ENCODE measurements at regions not wholly inside any gene's neighbourhood (a gene's known extent, or its start where the extent isn't known, plus 50 kb on each side); places are given as distances from the start of the nearest gene placed in this dataset.

- DNase-seq: no peak
Observed at GRCh38 chr6:16974704-16975359, 127.0 kb upstream of the STMND1 start.

GRCh38 chr6:16974387-16974673 lies 127.5 kb upstream of the STMND1 start:
- no peak for DNase-seq

DNA sequence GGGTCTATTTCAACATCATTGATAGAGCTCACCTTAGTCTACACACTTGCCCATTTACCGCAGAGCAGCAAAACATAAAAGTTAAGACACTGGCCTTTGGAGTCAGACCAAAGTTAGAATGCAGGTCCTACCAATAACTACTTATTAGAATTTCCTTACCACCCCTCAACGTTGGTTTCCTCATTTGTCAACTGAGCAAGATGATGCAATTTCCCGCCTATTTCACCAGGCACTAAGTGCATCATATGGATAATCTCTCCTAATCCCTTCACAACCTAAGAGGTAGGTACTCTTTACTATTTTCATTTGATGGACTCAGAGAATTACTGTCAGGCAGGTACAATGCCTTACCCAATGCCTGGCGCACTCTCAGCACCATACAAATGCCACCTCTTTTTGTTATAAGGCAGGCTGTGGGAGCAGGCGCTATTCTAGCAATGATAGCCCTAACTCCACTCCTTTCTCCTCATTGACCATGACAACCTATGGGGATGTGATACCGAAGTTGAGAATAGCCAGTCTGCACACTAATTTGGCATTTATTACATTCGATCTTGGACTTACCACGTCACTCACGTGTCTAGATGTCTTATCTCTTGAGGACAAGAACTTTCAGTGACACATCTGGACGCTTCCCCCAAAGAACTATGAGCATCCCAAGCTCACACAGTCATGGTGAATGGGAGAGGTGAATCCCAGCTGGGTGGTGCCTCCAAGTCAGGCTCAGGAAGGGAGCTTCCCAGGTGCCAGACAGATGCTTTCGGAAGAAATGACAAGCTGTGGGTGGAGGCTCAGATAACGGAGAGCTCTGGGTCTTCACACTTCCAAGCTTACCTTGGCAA lies 128.1 kb upstream of the STMND1 start:
- DNase-seq: no peak

DNA sequence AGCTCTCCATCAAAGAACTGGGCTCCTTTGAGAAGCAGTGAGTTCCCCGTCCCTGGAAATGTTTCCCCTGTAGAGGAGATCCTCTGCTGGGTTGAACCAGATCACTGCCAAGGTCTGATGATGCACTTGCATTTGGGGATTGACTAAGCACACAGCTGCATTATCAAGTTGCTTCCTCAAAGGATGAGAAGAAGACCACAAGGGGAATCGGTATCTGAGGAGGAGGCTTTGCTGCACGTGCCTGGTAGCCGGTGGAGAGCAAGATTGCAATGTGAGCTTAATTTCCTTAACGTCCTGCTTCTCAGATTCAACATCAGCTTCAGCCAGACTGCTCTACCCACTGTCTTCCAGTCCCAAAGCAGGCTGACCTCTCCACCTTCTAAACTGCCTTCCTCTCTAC lies 128.8 kb upstream of the STMND1 start:
- DNase-seq: no peak

GRCh38 chr6:16972535-16972934 lies 129.3 kb upstream of the STMND1 start:
- no peak for DNase-seq

GRCh38 chr6:16969699-16970655 lies 131.9 kb upstream of the STMND1 start:
- no peak for DNase-seq

- DNase-seq: no peak
Observed at GRCh38 chr6:16968101-16968500, 133.7 kb upstream of the STMND1 start.

DNA sequence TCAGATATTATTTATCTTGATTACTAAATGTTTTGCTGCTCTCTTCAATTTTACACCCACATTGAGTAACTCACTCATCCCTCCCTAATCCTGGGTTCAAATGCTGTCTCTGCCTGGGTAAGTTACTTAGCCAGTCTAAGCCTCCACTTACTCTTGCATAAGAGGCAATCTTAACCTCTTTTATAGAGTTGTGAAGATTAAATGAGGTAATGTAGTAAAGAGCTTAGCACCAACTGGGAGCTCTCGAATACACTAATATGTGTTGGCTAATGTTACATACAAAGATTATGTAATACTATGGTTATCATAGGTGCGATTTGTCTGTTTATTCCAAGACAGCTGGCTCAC lies 134.4 kb upstream of the STMND1 start:
- no peak for DNase-seq

DNA sequence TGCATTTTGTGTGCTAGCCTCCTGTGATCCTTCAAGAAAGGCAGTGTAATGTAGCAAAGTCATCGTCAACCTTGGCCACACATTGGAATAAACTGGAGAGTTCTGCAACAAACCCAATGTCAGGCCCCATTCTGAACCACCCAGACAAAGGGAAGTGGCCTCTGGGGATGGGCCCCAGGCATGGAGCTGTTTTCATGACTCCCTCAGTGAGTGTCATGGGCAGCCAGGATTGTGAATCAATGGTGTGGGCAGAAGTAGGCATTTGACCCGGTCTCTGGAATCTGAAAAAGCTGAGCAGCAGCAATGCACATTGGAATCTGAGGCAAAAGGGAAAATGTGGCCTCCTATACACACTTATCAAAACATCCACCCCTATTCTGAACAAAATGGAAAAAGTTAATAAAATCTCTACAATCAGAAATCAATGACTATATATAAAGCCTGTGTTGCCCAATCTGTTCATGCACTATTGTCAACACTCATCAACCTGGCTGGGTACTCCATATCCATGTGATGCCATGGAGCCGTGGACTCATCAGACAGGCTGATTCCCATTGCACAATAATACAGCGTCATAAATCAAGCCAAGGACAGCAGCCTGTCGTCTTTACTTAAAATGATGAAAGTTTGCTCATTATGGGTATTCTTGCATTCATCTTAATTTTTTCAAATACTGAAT lies 134.9 kb upstream of the STMND1 start:
- DNase-seq: no peak

DNA sequence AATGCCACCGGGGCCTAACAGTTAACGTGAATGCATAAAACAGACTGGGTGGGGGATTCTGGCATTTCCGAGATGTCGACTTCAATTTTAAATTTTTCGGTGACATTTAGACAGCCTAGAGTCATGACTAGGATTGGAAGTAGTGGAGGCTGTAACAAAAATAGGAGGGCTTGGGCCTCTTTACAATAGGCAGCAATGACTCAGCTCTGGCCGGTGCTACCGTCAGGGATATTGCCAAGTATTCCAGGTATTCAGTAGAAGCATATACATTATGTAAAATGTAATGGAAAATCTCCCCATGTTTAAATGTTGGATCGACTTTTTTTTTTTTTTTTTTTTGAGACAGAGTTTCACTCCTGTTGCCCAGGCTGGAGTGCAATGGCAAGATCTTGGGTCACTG lies 136.2 kb upstream of the STMND1 start:
- no peak for DNase-seq

GRCh38 chr6:16964553-16965499 lies 137.0 kb upstream of the STMND1 start:
- DNase-seq: peak; percentile 65

- no peak for DNase-seq
Observed at GRCh38 chr6:16961577-16961976, 140.3 kb upstream of the STMND1 start.

GRCh38 chr6:16959789-16960188 lies 142.1 kb upstream of the STMND1 start:
- DNase-seq: no peak

- no peak for DNase-seq
Observed at GRCh38 chr6:16956361-16956760, 145.5 kb upstream of the STMND1 start.

DNA sequence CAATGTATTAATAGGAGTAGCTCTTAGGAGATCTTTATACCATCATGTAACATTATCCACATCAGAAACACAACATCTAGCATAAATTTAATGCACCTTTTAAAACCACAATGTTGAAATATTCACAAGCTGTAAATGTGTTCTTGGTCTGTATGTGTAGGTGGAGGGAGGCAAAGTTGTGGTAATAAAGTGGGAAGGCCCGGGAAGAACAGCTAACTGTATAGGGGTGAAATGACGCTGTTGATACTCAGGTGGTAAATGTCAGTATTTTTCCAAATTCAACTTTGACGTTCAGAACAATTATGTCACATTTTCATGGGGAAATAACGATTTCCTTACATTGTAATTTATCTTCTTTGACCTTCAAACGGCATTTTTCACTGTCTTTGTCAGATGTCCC lies 146.0 kb upstream of the STMND1 start:
- DNase-seq: no peak

GRCh38 chr6:16953905-16954304 lies 147.9 kb upstream of the STMND1 start:
- no peak for DNase-seq

- DNase-seq: no peak
Observed at GRCh38 chr6:16953446-16953845, 148.4 kb upstream of the STMND1 start.

DNA sequence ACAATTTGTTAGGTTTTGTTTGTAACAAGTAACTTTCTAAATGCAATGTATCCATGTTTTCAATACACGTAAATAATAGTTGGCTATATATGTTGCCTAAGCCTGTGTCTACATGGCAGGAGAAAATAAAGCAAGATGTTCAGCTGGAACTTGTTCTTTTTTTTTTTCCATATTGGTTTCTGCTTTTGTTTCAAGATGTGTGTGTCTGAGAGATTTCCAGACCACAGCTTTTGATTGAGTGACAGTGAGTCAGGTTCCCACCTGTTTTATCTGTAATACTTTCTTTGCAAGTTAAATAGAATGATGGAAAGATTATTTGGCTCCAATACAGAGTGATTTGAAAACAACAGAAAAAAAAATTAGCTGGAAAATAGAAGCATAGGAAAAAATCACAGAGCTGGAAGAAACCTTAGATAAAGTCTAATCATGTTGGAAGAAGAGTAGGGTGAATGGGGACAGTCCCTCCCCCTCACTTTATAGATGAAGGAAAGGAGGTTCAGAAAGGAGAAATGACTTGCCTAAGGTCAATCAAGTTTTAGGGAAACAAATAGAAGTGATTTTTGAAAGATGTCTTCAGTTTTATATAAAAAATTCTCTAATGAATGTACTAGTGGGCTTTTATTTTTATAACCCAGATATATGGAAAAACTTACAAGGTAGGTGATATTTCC lies 150.9 kb upstream of the STMND1 start:
- no peak for DNase-seq

DNA sequence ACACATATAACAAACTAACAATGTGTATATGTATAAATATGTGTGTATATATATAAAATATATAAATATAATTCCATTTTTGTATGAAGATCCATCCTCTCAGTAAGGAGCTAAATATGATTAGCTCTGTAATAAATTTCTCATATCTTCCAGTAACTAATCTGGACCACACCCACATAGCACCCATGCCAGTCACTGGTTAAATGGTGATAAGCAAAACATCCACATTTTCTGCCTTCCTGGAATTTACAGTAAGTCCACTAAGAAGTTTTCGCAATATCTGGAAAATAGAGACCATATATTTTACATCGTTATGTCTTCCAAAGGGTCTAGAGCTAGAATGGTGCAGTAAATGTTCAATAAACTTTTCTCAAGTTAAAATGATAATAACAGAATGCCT lies 151.5 kb upstream of the STMND1 start:
- no peak for DNase-seq

GRCh38 chr6:16949716-16950115 lies 152.1 kb upstream of the STMND1 start:
- DNase-seq: no peak

- no peak for DNase-seq
Observed at GRCh38 chr6:16948396-16948795, 153.5 kb upstream of the STMND1 start.

All from stimulated activated CD4-positive, alpha-beta T cell treated with anti-CD3 and anti-CD28 coated beads, Interleukin-4, amount 100 ng/mL, for 1 hour (primary cell).